HK-2 (cell line): ENCODE measurements at regions not wholly inside any gene's neighbourhood (a gene's known extent, or its start where the extent isn't known, plus 50 kb on each side); places are given as distances from the start of the nearest gene placed in this dataset.

Source experiments
- DNase-seq: peaks from one replicate; pipeline ENCODE4 v3.0.0-alpha.2; 2018; ENCODE audit not compliant: unreplicated experiment

DNA sequence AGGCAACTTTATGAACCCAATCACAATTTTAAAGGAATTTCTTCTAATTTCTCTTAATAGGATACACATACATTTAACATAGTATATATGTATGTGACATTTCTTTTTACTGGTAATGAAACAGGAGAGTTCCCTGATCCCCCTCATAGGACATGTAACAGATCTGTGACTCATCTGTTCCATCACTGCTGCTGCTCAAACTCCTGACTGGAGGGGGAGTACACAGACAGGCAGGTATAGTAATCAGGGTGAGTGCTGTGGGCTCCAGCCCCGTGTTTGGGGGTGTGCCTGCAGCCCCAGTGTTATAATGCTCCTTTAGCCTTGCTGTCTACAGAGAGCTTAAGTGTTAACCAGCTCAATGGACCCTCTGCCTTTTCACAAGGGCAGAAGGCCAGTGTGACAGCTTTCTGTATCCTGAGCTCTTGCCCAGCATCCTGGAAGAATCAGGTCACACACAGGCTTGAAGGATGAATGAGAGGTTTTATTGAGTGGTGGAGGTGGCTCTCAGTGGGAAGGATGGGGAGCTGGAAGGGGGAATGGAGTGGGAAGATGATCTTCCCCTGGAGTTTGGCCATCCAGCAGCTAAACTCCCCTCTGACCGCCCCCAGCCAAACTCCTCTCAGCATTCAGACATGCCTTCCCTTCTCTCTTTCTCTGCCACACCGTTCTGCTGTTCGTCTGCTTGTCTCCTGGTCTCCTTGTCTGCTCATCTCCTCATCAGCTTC lies 161.3 kb downstream of the ZNF608 start:
- DNase-seq, result no peak

DNA sequence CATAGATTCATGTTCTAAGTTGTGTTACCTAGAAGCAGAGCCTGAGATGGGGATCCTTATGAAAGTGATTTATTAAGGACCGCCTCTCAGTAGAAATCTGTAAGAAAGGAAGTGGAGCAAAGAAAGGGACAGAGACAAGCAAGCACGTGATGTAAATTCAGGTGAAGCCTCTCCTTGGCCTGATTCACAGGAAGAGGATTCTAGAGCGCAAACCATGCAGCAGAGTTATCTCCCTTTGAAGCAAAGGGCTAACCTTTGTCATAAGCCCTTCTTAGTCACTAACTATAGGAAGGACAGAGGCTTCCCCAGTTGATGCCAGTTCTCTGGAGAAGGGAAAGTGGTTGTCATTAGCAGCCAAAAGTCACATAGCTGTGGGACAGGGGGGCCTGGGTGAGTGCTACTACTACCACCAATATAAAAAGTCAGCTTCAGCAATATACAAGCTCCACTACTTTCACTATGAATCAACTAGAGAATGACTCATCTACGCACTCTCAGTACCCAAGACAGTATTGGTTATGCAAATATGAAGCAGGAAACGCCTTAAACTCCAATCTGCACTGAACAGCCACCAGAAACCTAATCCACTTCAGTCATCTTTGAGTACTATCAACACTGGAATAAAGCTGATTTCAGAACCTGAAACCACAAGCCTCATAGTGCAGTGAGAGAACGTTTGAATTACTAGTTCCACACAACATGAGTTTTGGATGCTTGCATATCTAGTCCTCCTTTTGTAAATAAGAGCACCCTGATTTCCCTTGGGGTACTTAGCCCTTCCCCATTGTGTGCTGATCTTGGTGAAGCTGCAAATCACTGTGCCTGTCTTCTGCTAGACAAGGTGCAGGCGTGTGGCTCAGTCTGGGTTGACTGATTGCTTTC lies 162.7 kb downstream of the ZNF608 start:
- DNase-seq, result no peak

DNA sequence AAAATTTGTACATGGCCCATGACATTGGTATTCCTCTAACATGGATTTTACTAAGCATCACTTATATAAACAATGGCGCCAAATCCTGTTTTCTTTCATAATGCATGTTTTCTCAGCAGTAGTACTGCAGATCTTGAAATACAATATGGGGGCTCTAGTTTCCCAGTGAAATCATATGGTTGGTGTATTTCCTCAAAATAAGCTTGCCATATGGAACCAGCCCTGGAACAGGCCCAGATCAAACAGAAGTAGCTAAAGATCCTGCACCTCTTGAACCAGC lies 163.9 kb downstream of the ZNF608 start:
- DNase-seq, result no peak

GRCh38 chr5:124581738-124582560 lies 164.5 kb downstream of the ZNF608 start:
- no peak for DNase-seq

DNA sequence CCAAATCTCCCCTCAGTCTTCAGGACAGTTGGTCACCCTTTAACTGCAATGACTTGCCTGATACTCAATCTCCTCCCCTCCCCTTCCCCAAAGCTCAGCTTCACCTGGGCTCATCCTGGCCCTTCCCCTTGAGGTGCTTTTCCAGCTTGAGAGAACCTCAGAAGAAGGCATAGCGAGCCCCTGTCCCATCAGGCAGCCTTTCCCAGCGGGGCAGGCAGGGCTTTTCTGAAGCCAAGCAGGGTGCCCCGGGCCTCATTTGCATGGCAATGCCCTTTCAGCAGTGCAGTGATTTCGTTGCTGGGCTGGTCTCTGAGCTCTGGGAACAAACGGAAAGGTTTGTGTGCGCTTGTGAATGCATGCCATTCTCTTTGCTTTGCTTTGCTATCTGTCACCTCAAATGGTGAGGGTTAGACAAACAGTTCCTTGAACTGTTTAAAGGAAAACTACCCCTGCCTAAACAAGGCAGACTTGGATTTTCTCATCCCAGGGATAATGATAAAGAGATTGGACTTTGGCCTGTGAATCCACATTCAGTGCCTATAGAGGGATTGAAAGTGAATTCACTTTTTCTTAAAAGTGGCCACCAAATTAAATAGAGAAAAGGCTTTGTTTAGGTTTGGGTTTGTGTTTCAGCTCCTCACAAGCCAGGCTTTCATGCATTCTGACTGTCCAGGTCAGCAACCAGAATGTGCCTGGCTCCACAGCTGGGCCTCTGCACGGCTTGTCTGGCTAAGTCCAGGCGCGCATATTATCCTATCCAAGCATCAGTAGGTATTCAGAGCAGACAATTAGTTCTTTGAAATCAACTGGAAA lies 165.3 kb downstream of the ZNF608 start:
- DNase-seq, result no peak

DNA sequence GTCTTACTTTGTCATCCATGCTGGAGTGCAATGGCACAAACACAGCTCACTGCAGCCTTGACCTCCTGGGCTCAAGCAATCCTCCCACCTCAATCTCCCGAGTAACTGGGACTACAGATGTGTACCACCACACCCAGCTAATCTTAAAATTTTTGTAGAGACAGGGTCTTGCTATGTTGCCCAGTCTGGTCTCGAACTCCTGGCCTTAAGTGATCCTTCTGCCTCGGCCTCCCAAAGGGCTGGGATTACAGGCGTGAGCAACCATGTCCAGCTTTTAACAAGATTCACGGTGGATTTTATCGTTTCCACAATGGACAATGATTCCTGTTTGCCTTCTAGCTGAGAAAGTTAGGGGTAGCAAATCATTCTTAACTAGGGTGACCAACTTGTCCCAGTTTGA lies 165.9 kb downstream of the ZNF608 start:
- no peak for DNase-seq

DNA sequence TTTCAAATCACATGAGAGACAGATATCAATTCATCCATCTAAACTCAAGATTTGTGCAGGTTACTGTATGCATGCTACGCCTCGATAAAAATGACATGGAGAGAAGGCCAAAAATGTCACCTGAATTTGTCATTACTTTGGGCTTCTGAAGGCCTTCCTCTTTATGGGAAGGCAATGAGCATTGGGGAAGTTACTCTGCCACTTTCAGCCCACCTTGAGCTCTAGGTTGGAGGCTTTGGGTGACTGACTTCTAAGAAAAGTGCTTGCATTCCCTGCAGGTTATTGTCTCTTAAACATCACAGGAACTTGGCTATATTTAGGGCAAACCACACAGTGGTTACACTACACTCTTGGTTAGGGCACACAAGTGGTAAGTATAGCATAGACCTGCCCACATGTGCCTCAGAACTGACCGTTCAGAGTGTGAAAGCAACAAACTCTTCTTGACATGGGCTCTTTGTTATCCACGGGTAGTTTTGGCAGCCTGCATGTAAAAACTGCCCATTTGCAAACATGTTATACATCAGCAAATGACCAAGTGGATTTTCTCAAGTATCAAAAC lies 169.5 kb downstream of the ZNF608 start:
- DNase-seq, result no peak

DNA sequence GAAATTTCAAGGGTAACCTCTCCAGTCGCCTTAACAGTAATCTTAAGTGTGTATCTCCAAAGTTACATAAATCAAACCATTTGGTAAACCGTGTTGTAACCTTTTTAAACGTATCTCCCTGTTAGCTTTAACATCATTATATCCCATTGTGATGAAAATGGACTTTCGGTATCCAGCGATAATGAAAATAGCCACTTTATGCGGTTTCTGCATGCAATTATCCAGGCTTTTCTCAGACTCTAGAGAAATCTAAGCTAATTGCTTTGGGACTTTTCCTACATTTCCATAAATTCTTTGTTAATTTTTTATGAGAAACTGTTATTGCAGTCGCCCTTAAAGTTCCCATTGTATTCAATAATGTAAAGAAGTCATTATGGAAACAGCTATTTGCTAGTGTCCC lies 170.7 kb downstream of the ZNF608 start:
- DNase-seq, result no peak

GRCh38 chr5:124574521-124575436 lies 171.7 kb downstream of the ZNF608 start:
- no peak for DNase-seq

DNA sequence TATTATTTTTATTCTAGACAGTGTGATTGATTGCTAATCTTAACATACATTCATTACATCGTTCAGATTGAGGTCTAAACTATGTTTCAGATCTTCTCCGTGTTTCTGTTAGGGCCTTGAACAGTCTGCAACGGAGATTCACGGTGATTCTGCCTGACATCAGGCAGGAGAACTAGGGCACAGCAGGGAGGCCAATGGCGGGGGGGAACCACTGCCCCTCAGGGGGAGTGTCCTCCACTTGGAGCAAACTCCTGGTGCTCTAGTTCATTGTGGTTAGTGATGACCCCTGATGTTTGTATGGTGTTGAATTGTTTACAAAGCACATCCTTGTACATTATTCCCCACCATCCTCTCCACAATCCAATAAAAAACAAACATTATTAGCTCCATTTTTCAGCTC lies 173.5 kb downstream of the ZNF608 start:
- no peak for DNase-seq

- DNase-seq, result no peak
Observed at GRCh38 chr5:124570285-124571035, 176.0 kb downstream of the ZNF608 start.

GRCh38 chr5:124566875-124567450 lies 179.5 kb downstream of the ZNF608 start:
- DNase-seq, result no peak

- no peak for DNase-seq
Observed at GRCh38 chr5:124561451-124561850, 185.0 kb downstream of the ZNF608 start.

GRCh38 chr5:124560370-124560769 lies 186.1 kb downstream of the ZNF608 start:
- DNase-seq, result no peak

- DNase-seq, result no peak
Observed at GRCh38 chr5:124557761-124558160, 188.7 kb downstream of the ZNF608 start.

DNA sequence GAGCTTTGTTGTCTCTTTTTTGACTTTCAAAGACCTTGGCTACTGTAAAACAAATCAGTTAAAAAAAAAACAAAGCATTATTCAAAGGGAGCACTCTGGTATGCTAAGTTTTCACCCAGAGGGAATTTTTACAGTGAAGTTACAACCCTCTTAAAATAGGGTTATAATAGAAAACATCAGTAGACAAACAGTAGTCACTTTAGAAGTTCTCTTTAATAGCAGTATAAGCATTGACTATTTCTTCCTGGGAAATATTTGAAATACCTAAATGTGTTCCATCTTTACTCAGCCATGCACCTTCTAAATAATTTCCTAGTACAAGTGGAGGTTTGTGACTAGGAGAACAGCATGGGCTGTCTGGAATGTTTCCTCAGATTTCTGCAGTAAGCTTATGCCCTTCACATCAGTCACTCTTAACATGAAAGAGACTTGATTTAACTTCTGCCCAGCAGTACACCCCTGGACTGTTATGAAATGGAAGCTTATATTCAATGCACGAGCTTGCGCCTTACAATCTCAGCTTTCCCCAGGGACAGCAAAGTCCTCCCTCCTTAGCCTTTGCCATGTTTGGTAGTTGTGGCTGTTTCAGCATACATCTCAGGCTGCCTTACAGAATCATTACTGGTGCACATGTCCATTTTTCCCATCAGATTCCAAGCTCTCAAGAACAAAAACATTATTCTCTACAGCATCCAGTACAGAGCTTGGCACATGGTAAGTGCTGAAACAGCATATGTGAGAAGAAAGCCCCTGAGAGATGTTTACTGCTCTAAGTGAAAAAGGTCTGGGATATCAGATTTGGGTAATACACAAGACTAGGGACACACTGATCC lies 191.5 kb downstream of the ZNF608 start:
- no peak for DNase-seq

DNA sequence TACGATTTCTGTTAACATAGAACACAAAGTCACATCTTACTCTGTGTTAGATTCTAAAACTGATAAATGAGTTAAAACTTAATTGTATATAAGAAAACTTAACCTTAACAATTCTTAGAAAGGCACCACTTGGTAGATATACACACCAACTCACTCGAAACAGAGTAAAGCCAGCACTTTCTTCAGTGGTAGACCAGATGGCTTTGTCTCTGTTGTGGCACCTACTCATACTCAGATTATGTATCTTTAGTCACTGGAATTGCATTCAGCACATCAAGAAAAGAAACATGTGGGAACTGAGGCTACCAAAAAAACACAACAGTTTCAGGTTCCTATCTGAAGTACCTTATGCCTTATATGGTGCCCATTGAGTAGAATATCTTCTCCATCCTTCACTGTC lies 192.5 kb downstream of the ZNF608 start:
- no peak for DNase-seq

DNA sequence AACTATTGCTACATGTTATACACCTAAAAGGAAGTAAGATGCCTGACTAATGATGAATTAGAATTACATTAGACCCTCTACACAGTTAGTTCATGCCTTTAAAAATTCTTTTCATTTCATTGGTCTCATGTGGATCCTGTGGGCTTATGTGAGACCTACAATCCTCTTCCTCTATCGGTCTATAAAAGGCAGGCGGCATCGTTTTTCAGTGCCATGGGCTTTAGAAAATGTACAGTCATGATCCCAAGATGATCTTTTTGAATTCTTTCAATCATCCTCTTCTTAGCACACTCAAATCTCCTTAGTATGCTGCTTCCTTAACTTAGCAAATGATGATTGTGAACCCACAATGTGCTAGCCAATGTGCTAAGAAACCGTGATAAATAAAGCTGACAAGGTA lies 193.9 kb downstream of the ZNF608 start:
- no peak for DNase-seq
